GDM1 (cell line): ENCODE measurements at regions not wholly inside any gene's neighbourhood (a gene's known extent, or its start where the extent isn't known, plus 50 kb on each side); places are given as distances from the start of the nearest gene placed in this dataset.

Experiments
- DNase-seq: peaks from one replicate; lab custom pipeline; 2025; lab: John Stamatoyannopoulos, UW

DNA sequence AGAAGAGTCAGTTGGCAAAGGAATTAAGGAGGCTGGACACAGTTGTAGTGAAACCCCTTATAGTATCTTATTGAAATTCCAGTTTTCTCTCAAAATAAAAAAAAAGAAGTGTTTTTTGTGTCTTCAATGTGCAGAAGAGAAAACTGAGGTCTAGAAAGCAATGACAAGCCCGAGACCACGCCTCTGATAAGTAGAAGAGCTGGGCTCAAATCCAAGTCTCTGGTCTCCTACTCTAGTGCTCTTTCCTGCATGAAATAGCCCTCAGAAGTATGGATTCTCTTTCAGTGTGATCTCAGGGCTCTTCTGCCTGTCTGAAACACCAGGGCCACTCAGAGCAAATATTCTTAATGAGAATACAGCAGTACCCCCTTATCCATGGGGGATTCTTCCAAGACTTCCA lies 200.9 kb downstream of the KIF18A start:
- DNase-seq = no peak

DNA sequence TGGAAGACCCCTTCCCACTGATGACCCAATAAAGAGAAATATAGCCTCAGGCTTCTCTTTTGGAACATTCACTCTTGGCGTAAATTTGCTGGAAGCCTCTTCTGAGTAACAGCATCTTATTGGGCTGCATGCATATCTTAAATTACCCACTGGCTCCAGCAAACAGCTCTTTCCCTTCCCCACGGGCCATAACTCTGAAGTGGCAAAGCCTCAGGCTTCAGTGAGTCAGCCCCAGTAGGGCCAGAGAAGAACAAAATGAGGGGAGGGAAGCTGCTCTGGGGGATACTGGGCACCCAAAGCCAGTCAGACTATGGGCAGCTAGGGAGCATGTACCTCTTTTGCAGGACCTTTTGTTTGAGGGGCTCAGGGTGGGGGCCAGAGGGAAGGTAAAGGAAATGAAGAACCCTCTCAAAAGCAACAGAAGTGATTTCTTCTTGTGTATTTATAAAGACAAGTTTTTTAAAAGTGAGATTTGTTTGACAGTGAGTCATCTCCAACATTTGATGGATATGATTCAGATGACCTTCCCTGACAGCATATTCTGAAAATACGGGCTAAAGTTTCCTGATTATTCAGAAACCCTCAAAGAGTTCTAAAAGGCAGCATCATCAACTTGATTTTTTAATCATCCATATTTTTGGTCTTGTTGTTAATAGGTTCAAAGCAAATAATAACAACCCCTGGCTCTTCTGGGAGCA lies 203.4 kb downstream of the KIF18A start:
- DNase-seq = no peak

DNA sequence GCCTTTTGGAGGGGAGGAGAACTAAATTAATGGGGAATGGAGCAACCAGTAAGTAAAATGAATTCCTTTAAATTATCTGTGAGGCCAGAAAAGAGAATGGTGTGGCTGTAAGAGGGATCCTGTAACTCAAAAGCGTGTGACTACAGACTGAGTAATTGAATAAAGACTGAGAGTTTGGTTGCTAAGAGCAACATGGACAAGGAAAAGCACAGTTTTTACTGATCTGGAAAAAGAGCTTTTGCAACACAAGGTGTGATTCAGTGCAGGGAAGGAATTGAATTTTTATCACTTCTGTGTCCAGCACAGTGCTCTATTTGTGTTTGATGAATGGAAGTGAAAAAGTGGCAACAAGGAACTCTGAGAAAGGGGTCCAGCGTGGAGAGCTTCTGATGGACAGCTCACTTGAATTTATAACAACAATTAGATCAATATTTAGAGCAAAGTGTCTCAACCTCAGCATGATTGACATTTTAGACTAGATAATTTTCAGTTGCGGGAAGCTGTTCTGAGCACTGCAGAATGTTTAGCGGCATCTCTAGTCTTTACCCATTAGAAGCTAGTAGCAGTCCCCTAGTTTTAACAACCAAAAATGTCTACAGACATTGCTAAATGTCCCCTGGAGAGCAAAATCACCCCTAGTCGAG lies 202.8 kb upstream of the BDNF start:
- DNase-seq = no peak

DNA sequence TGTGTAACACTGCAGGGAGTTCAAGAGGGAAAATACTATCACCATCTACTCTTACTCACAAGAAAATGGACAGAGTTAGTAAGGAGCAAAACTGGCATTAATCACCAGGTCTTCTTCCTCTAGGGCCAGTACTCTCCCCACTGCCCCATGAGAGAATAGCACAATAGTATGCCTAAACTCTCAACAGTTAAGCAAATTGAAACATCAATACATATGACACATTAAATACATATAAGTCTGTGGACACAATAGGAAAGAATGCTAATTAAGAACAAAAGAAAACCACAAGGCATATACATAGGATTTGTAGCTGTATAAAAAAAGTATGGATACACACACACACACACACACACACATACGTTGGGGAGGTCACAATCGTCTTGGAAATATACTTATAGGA lies 197.9 kb upstream of the BDNF start:
- DNase-seq = no peak

DNA sequence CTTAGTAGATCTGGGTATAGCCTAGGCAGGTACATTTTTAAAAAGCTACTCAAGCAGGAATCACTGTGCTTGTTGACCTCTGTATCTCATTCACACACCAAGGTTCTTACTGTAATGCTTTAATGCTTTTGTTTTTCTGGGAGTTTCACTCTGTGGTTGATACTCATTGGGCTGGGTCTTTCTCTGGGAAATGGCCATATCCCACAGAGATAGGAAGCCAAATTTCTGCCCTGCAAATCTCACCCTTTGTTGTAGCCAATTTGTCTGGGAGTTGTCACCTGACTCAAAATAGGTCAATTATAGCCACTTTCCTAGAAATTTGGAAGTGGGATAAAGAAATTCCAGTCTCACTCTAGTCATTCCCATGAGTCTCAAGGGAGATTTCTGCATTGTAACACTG lies 195.8 kb upstream of the BDNF start:
- DNase-seq = no peak

DNA sequence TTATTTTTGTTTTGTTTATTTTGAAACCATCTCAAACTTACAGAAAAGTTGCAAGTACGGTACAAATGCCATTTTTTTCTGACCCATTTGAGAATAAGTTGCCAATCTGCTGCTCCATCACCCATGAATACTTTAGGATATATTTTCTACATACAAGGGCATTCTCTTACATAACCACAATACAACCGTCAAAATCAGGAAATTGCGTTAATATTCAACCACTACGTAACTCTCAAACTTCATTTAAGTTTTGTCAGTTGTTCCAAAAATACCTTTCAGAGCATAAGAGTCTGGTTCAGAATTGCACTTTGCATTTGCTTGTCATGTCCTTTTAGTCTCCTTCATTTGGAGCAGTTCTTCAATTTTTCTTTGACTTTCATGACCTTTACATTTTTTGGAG lies 194.3 kb upstream of the BDNF start:
- DNase-seq = no peak

DNA sequence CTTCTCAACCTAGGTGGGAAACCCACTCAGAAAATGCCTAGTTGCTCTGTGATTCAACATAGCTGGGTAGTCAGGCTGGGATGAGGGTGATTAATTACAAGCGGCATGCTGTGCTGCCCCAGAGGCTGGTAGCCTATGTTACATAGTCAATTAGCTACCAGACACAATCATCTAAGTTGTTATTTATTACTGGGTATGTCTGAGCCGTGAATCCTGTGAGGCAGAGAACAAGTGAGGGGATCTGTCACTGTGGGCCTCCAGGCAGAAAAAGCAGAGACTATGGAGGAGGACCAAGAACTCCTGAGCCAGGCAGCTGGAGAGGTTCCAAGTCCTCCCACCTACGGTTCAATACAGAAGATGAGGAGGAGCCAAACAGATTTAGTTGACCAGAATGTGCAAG lies 186.6 kb upstream of the BDNF start:
- DNase-seq = no peak

DNA sequence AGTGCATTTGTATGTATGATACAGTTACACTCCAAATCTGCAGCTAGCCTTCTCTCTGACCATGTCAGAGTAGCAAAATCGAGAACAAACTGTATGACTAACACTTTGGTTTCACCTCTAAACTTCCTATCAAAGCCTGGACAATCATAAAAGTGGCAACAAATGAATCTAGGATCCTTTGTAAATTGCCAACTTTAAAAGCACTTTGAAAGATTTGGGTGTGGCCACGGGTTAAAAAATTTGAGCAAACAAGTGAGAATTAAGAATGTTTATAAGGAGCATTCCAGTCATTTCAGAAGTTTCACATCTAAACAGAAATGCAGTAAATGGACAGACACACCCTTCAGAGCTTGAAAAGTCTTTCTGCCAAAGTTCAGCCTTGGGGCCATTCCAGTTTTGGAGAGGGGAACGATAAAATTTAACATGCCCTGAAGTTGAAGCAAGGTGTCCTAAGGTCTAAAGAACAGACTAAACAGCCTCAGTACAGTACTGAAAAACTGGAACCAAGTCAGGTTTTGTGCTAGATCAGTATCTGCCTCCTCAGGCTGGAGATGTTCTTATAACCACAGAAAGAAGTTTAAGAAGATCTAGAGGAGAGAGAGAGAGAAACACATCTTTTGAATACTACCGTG lies 181.9 kb upstream of the BDNF start:
- DNase-seq = no peak

DNA sequence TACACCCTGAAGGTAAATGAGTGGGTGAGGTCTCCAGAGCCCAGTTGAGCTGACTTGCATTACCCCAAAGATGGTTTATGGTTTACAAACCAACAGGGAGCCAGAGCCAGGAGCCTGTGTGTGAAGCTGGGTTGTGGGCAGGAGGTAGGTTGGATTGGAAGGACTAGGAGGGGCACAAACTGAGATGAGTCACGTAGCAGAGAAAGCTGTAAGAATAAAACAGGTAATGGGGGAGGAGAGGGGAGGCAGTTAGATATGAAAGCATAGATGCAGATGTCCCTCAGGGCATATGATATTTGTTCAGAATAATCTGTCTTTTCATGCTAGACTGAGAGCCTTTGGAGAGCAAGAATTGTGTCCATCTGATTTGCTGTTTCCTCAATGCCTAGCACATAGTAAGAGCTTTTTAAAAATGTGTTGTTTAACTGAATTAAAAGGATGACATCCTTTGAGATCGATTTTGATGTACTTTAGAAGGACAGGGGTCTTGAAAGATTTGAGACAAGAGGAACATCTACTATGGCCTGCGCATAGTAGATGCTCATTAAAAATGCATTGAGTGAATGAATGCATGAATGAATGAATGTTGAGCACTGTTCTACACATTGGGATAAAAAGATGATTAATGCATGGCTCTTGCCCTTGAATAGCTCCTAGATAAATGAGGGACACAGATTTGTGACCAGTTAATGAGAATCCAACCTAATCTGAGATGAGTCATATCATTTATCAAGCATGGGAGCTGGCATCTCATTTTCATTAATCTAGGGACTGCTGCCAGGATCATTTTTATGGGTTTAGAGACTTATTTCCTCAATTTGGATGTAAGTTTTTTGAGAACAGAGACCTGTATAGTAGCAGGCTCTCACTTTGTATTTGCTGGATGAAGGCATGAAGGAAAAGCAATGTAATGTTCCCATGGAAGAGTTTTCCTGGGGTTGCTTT lies 175.8 kb upstream of the BDNF start:
- no peak for DNase-seq

DNA sequence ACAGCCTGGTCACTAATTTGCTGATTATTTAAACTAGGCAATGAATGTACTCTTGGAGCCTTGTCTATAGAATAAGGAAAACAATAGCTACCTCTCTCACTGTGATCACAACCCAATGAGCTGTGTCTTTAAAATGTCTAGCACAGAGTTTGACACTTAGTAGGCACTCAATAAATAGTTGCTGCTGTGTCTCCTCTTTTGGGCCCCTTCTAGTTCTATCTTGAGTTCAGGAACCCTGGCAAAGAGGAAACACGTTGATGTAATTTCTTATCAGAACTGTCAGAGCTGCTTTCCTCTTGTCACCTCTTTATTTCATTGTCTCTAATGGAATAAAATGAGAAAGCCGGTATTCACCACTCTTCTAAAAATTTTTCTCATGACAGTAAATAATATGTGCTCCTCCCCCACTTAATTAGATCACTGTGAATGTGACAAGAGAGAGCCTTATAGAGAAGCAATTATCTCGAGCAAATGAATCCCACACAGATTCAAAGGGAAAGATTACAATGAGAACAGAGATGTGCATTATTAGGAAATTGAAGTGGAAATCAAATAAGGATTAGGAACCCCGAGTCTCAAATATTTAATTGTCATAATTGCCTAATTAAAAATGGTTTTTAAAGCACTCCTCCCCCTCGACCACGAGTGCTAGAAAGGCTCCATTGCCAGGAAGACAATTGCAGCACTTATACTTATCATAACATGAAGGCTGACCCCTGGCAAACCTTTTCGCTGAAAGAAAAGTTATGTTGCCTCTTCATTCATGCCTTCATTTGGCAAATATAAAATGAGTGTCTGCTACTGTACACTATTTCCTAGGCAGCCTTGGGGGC lies 175.0 kb upstream of the BDNF start:
- DNase-seq = no peak

DNA sequence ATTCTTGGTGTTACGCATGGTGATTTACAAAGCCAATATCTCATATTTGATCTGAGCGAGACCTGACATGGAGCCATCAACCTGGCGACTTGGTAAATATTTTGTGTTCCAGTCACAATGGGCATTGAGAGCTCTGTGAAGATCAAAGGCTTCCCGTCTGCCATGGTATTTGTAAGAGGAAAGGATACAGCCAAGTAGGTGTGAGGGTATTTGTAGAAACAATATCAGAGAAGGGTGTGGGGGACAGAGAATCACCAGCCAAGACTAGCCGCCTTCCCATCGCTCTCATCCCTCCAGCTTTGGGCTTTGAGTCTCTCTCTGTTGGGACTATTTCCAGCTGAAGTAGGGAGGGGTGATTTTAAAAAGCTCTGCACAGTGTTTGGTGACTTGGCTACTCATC lies 173.4 kb upstream of the BDNF start:
- DNase-seq = no peak

DNA sequence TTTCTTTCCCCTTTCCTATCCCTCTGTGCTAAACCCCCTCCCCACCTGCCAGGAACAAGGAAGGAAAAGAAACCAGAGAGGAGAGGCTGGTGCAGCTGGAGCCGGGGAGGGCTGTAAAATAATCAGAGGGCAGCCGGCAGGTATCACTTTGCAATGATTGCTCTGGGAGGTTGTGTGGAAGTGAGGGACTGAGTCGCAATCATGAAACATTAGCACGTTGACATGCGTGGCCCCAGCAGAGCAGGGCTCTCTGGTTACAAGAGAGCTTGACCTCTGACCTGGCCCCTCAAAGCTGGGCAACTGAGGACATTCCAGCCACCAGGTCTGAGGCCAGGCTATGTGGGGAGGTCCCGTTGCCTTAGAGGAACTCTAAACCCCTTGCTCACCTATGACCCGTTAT lies 170.8 kb upstream of the BDNF start:
- DNase-seq = no peak

DNA sequence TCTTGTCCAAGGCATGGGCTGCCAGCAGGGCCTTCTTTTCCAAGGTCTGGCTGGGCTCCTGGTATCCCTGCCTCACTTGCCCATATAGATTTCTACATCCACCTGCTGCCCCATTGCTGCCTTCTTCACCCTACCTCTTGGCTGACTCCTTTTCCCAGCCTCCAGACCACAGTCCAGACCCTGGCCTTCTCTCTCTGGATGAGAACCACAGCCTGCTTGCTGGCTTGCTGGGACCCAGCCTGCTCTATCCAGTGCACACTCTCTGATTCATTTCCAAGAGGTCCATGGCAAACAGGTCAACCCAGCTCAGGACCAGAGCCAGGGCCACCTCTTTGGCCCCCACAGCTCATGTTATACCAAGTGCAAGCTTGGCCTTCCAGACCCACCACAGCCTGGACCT lies 169.4 kb upstream of the BDNF start:
- DNase-seq = no peak

DNA sequence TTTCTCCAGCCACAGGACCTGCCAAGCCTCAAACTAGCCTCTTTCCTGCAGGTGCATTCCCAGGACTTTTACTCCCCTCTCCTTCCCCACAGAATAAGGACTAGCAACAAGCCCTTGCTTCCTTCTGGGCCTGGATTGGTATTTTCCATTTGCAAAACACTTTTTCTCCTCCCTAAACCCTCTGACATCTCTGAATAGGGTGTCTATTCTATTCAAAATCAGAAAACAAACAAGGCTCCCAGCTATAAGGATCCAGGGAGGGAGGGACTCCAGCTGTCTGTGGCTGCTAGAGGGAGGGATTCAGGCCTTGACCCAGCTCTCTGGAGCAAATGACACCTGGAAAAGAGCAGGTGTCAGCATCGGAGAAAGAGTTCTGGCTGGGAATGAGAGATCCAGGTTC lies 168.5 kb upstream of the BDNF start:
- no peak for DNase-seq

DNA sequence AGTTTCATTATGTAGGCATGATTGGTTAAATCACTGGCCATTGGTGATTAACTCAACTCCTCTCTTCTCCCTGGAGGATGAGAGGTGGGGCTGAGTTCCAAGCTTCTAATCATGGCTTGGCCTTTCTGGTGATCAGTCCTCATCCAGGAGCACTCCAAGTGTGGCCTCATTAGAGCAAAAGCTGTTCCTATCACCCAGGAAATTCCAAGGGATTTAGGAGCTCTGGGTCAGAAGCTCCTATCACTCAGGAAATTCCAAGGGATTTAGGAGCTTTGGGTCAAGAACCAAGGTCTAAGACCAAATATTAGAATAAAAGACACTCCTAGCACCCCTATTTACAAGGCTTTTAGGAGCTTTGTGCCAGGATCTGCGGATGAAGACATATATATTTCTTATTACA lies 168.0 kb upstream of the BDNF start:
- no peak for DNase-seq

DNA sequence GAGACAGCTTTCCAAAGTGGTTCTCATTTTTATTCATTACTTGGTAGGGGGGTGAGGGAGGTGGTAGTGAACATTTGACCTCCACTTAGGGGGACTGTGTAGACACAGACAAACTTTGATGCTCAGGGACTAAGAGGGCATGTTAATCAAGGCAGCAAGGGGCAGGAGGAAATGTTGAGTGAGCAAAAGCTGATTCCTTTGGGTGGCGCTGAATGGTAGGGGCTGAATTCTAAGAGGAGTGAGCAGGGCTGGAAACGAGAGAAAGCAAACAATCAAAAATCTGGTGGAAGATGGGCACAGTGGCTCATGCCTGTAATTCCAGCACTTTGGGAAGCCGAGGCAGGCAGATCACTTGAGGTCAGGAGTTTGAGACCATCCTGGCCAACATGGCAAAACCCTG lies 164.8 kb upstream of the BDNF start:
- no peak for DNase-seq

DNA sequence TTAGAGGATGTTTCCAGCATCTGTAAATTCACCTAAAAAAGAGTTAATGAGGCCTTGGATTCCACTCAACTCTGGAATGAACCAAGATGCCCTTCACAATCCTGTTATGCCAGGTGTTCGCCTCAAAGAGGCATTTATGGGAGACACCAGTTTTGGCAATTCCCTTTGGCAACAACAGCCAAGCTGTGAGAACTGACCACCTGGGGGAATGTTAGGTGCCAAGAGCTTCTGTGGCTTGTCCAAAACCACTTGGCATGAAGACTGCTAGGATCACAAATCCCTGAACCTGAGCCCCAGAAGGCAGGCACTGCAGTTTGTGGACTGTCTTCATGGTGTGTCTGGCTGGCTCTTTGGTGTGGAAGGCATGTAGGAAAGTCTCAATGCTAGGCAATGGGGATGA lies 164.4 kb upstream of the BDNF start:
- no peak for DNase-seq

DNA sequence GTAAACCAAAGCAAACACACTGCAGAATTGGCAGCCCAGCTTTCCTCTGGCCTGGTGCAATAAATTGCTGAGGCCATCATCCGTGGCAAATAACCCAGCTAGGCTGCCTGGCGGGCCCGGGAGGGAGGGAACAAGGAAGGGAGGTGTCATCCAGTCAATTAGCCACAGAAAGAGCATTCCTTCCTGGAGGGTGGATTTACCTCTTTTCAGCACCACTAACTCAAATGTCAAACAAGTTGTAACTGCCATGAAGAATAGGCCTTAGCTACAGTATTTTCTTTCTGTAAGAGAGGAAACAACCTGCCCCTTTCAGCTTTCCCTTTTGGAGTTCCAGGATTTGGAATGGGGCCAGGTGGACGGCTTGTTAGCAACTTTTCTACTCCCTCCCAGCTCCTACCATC lies 163.8 kb upstream of the BDNF start:
- no peak for DNase-seq

DNA sequence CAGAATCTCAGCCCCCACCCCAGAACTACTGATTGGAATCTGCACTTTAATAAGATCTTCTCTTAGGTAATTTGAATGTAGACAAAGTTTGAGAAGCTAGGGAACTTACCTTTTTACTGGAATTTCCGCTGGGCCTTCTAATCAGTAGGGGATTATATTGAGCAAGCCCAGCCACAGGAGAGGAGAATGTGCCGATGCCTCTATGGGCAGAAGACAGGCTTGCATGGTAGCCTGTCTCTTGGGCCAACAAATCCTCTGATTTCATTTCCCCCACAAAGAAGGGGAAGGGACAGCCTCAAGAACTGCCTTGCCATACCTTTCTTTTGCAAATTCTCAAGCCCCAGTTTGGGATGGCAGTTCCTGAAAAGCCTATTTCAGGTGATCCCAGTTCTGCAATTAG lies 163.4 kb upstream of the BDNF start:
- no peak for DNase-seq

DNA sequence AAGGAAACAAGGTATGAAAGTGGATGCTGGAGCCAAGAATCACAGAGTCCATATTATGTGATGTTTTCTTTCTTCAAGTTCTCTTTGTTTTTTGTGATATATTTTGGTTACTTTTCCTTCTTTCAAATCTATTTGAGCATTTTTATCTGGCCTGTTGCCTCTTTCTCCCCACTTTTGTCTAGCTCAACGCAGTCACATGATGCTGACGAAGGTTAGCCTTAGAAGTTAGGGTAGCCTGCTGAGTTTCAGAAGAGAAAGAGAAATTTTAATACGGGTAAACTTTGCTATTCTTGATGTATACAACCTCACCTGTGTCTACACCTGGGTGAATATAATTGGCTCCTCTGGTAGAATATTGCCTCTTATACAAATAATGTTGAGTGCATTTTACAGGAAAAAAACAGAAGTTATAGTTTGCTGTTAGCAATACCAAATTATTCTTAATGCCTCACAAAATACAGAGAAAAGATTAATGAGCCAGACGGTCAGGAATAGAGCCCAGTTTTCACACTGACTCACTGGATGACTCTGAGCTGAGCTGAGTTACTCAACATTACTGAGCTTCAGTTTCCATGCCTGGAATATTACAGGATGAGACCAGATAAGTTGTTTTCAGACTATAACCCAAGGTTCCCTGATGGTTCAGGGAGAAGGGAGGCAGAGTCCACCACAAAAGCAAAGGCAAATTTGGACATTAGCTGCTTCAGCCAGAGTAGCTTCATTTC lies 161.6 kb upstream of the BDNF start:
- no peak for DNase-seq

DNA sequence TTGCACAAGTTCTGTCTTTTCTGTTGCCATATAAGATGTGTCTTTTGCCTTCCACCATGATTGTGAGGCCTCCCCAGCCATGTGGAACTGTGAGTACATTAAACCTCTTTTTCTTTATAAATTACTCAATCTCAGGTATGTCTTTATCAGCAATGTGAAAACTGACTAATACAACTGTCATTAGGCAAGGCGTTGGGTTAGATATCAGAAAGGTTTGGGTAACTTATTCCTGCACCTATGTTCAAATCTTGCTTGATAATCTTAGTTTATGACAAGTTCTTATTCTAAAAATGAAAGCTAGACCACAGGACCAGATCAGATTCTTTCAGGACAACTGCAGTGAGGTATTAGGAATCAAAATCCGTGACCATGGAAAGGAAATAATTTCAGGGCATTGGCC lies 160.6 kb upstream of the BDNF start:
- no peak for DNase-seq
